GM18520 (cell line): ENCODE measurements at regions not wholly inside any gene's neighbourhood (a gene's known extent, or its start where the extent isn't known, plus 50 kb on each side); places are given as distances from the start of the nearest gene placed in this dataset.

Source experiments
- ATAC-seq: cut with Tn5 transposase; IDR thresholded peaks from one replicate; pipeline ENCODE4 v1.9.1; 2021; ENCODE audit not compliant: unreplicated experiment

DNA sequence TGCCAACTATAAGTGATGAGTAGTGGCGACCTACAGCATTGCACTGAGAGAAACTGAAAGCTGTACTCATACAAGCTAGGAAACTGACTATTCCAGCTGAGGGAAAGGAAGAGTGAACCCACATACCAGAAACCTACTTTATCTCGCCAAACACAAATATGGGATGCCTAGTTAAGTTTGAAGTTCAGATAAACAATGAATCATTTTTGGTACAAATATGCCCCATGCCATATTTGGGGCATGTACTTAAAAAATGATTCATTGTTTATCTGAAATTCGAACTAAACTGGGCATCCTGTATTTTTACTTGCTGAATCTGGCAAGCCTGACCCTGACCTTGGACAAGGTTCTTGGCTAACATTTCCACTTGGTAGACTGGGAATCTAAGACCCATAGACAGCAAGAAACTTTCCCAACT lies 527.8 kb upstream of the PSMD7 start:
- ATAC-seq, result no peak

DNA sequence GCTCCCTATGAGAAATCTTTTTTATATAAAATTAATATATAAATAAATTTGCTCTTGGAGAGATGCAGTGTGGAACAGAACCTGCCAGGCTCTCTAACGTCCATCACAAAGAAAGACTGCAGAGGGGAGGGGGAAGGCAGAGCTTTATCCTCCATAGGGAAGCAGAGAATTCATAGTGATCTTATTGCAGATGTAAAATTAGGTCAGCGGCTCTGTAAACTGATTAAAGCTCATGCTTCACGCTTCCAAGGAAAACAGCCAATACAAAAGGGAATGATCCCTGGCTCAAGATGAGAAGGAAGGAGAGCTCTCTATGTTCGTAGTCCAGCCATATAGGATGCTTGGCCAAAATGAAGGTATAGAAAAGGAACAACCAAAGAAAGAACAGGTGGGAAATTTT lies 532.3 kb upstream of the PSMD7 start:
- no peak for ATAC-seq

DNA sequence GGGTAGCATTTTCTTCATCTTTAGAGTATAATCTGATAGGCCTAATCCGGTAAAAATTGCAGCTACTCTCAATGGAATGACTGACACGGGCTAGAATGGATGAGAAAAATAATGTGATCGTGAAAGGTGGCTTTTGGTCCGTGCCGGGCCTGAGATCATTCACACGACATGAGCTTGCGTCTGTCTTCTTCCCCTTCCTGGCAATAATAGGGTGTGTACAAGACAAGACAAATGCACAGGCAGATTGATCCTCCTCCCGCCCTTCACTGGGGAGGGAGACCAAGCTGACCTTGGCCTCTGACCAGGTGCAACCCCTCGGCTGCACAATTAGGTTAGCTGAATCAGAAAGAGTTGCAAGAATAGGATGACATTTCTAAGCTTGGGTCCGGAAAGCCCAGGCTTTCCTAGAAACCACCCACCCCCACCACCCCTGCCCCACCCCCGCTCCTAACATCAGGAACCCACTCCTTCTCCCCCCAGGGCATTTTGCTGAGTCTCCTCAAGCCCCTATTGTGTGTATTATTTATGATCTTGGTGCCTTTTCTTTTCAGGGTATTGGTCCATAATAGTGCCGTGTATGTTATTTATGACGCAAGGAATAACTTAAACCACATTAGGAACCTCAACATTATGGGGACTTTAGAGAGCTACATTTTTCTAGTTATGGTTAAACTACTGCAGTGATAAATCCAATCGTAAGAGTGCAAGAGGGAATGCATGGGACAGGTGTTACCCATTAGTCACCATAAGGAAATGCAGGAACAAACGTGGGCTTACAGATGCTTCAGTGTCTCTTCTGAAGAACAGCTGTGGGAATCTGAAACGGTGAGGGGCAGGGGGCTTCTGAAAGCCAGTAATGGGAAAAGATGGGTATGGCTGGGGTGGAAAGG lies 540.1 kb upstream of the PSMD7 start:
- no peak for ATAC-seq

DNA sequence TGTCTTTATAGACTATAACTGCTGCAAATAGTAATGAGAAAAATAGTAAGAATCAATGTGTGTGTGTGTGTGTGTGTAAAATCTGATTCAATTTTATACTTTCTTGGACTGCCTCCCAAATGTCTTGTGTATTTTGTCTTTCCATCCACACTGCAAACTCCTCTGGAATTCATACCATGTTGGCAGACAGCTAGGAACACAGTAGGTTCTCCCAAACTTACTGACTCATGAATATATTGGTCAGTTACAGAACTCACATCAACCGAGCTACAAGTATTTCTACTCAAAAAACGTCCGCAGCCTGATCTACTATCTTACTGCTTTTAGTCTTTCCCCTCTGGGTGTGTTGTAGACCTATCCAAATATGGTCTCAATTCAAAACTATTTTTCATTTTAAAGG lies 542.7 kb upstream of the PSMD7 start:
- ATAC-seq, result no peak

DNA sequence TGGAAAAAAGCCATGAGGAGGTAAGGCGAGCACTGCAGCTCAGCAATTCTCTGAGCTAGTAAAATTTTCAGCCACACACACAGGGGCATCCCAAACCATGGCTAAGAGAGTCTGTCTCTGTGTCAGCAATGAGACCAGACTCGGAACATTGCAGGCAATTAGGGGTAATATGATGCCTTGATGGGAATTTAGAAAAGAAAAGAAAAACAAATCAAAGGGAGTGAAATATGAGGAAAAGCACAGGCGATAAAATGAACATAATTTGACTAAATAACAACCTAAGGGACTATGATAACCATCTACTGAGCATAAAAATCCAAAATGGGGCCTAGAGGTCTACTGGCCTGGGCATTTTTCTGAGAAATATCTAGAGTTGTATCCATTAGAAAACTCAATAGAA lies 546.0 kb upstream of the PSMD7 start:
- no peak for ATAC-seq

DNA sequence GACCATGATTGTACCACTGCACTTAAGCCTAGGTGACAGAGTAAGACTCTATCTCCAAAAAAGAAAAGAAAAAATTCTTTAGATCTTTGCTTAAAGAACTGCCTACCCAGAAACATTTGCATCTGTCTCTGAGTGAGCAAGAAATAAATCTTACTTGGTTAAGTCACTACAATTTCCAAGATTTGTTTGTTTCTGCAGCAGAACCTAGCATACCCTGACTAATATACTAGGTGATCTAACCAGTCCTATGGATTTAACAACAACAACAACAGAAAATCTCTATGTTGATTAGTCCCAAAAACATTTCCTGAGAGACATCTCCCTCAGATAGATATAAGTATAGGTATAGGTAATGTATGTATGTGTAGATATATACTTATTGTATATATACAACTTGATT lies 549.3 kb upstream of the PSMD7 start:
- no peak for ATAC-seq

DNA sequence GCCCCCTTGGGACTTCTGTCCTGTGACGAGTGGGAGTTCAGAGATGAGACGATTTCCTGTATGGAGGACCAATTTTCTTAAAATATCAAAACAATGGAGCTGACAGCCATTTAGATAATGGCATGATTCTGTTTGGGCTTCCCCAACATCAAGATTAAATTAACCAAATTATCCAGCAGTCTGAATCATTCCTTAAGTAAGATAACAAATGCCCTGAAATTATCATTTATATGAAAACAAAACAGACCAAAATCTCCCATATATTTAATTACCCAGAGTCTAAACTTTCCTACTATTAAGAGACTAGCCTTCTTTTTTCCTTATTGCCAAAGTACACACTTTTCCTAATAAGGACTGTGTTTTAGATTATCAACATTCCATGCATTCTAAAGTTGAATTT lies 550.1 kb upstream of the PSMD7 start:
- no peak for ATAC-seq

DNA sequence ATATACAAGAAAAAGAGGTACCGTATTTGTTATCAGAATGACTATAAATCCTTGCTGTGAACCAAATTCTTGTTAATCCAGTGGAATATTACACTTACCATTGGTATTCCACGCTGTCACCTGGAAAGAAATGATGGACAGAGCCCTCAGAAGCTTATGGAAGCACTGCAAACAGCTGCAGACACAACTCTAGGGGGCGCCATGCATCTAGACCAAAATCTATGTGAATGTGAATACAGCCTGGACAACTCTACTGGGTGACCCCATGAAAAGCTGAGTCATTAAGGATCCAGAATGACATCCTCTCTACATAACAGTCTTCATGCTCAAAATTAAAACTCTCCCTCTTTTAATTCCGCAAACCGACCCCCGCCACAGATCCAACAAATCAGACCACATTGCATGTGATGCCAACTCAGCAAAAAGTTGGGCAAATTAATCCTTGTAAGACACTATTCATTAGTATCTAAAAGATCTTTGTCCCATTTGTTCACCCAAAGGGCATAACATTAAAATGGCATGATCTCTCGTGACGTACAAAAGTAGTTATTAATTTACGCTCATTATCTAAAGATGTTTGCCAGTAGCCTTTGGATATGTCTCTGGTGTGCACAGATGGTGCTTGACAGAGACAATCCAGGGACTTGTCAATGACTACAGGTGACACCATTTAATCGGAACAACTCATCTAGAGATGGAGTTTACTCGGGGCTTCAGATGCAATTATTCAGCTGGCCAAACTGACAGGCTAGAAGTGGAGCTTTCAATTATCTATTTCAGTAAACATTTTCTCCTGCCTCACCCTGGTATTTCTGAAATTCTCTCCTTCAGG lies 552.7 kb upstream of the PSMD7 start:
- no peak for ATAC-seq

DNA sequence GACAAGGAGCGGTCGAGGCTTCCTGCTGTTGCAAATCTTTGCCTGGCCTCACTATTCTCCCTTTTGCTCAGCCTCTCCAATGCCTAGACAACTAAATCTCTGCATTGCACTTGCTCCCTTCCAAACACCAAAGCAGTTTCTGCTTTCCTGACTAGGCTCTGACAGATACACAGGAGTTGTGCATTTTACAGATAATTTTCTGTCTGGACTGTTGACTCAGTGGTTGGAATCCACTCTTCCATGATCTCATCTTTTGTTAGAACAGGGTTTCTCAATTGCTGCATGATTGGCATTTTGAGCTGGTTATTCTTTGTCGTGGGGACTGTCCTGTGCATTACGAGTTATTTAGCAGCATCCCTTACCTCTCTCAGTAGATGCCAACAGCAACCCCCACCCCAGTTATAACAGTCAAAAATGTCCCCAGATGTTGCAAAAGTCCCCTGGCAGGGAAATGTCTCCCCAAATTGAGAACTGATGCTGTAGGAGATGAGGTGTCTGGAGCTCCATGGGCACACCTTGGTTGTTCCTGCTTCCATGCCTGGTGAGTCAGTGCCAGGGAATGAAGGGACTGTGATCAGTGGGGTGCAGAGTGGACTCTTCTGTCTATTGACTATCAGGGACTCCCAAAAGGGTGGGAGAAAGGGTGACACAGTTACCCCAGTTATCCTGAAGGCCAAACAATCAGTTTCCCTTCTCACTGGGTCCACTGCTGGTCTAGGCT lies 557.4 kb upstream of the PSMD7 start:
- ATAC-seq, result no peak

DNA sequence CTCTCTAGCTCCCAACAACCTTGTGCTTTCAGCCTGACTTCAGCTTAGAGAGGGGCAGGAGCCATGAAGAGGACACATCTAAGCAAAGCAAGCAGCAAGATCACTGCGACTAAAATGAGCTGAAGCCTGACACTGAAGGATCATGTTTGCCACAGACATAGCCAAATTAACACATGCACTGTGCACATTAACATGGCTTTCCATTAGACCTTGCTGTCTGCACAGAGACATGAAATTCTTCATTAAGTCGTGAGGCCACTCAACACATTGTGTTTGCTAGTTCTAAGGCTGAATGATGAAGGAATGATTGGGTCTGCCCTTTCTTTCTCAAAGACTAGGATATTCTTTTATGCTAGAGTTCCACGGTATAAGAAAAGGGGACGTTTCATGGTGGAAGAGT lies 558.3 kb upstream of the PSMD7 start:
- ATAC-seq, result no peak

DNA sequence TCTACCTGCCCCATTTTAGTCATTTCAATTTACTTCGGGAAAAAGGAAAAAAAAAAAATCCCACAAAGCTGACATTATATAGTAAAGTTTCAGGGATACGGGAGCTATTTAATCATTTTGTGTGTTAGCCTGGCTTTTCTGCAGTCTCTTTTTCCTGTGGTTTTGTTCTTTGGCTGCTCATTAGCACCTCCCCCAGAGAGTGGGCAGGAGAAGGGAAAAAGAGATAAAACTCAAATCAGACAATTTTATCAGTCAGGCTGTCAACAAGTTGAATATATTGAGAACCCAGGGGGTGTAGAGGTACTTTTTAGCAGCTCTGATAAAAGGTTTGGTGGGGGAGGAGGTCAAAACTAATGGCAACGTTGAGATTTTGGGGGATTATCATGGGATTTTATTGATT lies 559.0 kb upstream of the PSMD7 start:
- ATAC-seq, result no peak

DNA sequence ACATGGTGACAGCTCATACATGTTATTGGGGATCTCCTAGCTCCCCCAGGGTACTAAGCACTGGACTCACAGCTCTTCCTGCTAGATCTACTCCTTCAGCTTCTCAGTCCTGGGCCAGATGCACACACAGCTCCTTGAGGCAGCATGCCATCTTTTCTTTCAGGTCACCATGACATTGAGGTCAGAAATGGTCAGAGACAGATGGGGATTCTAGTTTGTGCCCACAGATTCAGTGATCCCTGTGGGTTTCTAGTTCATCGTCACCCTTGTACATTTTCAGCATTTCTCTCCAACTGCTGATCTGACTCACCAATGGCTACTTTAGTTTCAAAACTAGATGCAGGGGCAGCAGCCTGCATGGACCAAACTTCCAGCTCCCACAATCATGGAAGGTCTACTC lies 560.7 kb upstream of the PSMD7 start:
- no peak for ATAC-seq

DNA sequence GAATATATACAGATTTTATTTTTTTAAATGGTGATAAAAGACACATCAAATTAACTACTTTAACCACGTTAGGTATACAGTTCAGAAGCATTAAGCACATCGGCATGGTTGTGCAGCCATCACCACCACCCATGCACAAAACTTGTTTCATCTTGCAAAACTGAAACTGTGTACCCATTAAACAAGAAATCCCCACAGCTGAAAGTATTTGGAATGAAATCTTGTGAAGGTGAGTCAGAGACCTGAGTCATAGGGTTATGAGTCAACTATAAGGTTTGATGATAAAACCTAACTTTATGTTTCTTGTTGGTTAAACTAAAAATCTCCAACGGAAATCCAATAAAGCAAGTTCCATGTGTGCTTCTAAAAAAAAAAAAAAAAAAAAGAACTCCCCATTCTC lies 561.6 kb upstream of the PSMD7 start:
- no peak for ATAC-seq

DNA sequence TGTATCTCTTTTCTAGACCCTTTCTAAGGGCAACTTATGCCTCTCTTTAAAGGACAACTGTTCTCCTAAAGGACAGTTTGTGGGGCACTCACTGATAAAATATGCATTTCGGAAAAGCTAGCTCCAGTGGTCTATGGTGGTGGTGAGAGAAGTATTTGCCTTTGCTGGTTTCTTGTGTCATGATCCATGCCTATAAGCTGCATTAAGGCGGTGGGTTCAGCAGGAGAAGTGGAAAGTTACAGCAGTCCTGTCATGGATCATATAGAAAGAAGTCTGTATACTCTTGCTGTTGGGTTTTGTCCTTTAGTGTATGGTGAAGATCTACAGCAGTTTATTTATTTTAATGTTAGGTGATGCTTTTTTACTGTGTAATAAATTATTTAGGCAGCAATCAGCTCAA lies 563.9 kb upstream of the PSMD7 start:
- no peak for ATAC-seq

DNA sequence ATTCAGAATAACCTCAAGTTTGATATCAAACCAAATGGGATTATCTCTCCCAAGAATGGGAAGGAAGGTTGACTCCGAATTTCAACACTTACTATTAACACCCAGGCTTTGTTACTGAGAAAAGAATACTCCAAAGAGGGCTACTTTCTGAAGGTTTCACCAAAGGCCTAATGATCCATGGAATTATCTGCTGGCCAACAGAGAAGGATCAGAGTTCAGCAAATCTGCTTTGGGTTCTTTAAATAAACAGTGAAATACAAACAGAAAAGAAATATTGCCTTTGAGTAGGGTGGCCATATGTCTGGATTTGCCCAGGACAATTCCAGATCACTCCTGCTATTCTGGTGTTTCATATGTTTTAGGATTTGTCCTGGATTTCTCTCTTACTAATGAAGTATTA lies 564.5 kb upstream of the PSMD7 start:
- no peak for ATAC-seq

DNA sequence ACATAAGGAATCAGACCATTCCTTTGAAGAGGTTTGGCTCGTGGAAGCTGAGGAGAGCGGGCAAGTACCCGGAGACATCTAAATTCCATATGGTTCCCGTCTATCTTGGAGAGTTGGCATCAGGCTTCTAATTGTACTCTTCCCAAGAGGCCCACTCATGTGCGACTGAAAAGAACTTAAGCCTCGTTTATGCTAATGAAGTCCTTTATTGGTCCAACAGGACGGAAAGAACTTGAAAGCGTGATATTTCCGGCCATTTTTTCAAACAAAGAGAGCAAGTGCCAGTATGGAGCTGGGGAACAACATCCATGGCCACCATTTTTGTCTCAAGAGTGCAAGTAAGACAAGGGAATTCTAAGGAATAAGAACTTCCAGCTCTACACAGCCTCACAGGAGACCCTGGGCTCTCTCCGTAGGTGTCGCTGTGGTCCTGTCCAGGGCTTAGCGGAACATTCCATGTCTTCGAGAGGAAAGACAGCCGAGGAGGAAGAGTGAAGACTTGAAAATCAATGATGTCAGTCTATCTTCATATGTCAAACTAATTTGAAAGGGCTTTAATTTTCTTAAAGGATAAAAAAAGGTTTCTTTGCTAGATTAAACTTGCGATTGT lies 566.0 kb upstream of the PSMD7 start:
- ATAC-seq, result no peak

DNA sequence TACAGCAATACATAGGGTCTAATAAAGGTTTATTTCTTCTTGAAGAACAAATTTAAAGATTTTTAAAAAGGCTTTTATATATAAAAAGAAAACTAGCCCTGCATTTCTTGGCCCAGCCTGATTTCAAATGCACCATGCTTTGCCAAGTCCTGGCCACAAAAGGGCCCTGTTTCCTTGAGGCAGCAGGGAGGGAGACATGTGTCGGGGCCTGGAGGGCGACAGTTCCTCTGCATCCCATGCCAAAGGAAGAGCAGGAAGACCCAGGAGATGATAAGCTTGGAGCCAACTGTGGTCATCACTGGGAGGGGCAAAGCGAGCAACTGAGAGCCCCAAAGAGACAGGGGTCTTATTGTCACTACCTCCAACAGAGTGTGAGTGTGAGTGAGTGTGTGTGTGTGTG lies 571.5 kb upstream of the PSMD7 start:
- ATAC-seq, result no peak

DNA sequence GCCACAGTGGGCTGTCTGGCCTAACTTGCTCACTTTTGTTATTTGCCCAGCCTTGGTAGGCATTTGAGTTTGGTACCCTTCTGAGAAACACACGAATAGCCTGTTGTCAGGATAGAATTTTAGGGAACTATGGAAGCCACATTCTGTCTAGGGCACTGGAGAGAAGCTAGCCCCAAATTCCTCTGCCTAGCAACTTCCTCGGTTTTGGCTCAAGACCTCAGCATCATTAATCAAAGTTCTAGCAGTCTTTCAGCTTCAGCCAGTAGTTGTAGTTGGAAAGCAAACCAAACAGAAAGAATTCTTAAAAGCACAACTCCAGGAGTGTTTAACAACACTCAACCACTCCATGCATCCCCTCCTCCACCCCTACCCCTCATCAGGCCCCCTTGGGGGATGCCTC lies 572.1 kb upstream of the PSMD7 start:
- ATAC-seq, result no peak

DNA sequence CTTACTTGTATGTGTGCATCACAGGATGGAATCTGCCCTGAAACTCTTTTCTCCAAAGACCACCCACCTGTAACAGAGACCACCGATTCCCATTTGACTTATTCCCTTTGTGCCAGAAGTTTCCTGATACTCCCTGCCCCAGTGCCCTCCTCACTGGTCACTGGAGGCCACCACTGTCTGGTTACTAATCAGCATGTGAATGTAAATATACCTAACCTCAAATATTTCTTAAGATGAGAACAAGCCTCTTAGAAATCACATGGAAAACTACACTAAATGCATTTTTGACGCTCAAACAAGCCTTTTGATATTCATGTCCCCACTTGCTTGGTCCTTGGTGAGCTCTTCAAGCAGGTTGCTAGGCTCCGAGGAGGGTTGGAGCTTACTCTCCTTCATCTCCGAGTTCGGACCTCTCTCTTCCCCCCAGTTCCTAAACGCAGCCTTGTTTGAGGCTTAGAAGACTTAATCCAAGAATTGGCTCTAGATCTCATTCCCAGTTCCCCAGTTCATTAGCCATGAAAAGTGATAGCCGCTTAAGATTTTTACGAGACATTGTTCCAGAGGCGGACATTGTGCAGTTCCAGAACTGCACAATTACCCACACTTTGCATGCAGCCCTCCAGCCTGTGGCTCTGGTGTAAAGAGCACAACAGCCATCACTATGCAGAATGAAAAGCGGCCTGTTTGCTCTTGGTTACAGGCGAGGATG lies 579.2 kb upstream of the PSMD7 start:
- no peak for ATAC-seq

DNA sequence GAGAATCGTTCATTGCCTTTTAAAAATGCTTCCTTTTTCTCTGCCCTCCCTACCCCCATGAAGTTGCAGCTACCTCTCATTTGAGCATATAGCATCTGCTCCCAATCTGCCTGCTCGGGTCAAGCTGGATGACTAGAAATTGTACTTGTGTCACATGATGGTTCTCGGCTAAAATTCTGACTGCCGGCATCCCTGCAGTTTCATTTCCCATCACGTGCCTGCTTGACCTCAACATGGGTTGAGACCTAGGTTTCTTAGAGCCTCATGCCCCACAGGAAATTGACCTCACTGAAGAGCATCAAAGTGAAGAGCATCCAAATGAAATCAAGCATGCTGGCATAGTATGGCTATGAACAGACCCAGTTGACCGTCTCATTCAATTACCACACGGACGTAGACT lies 581.6 kb upstream of the PSMD7 start:
- ATAC-seq, result no peak
